ENCODE measurements at regions not wholly inside any gene's neighbourhood (a gene's known extent, or its start where the extent isn't known, plus 50 kb on each side); places are given as distances from the start of the nearest gene placed in this dataset.

DNA sequence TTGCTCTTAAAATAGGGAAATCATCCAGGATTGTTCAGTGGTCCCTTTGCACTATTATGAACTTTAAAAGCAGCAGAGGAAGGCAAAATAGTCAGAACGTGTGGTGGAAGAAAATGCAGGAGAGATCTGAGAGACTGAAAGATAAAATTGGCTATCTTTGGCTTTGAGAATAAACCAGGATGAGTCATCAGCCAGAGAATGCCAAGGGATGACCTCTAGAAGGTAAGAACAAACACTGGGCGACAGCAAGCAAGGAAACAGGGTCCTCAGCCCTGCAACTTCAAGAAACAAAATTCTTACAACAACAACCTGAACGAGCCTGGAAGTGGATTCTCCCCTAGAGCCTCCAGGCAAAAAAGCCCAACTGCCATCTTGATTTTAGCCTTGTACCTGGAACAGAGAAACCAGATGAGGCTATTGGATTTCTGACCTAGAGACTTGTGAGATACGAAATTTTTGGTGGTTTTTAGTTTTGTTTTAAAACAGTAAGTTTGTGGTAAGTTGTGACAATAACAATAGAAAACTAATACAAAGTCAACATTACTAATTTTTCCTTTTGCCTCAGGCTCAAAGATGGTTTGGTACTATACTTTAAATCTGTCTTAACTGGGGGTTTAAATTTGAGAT, 130.2 kb upstream of the CNTNAP2 start:
- BruUV-seq (replicated peaks), result no TSS peak
- Histone ChIP-seq H3K27ac (ENCODE audit: extremely low read depth, low read depth, low read length) (no peak overlapping the region), H3K4me2 (ENCODE audit: insufficient read depth, low read length) (no peak overlapping the region), H4K20me1 (replicated peaks; ENCODE audit: control insufficient read depth, insufficient read depth, low read length) (no peaks in the 10 kb centered on the region), H3K4me1 (replicated peaks in 1 of 2; ENCODE audit: control insufficient read depth in 2 of 2, insufficient read depth in 2 of 2, low read length in 2 of 2) (peaks cover 0 to 9% of the 10 kb centered on the region in 2 experiments; a peak in 2 of 5 replicates), H3K9me3 (replicated peaks; ENCODE audit: control insufficient read depth, insufficient read depth, low read depth, low read length) (no peaks in the 10 kb centered on the region), H3K36me3 (ENCODE audit: control insufficient read depth, insufficient read depth, low read length) (no peaks in the 10 kb centered on the region), H3K4me3 (no peak overlapping the region), H2AFZ (ENCODE audit: low read depth, low read length) (no peak overlapping the region), H3K9ac (ENCODE audit: insufficient read depth in 1 of 2, low read depth in 2 of 2, low read length in 2 of 2) (no peak overlapping the region), H3K27me3 (ENCODE audit: control insufficient read depth in 2 of 2, insufficient read depth in 2 of 2, low read length in 2 of 2) (no peaks in the 10 kb centered on the region), H3K9me1 (ENCODE audit: control insufficient read depth, insufficient read depth, low read length) (no peaks in the 10 kb centered on the region), H3K79me2 (ENCODE audit: control insufficient read depth, insufficient read depth, low read length) (peaks cover 2% of the 10 kb centered on the region; the same call in 2 of the 3 replicates)
- ChIA-PET CTCF (ENCODE audit: low intra/inter-chr PET ratio) (no interaction called here), POLR2A (no interaction called here)
- DNase-seq (ENCODE audit: extremely low read depth in 1 of 4, low spot score in 3 of 4), result peak in 1 of 4 experiments; percentile 38
- intact Hi-C loops (cut with micrococcal nuclease) (no loop called here), in situ Hi-C loops (cut with MboI) (no loop called here)
- peak; percentile 63 for ATAC-seq
- 8% methylated on average over 4 of the region's 4 CpGs for WGBS (ENCODE audit: insufficient coverage, low coverage, missing lambda C conversion rate)
- peak; percentile 70 for FAIRE-seq
- TF ChIP-seq, protein P1, sequence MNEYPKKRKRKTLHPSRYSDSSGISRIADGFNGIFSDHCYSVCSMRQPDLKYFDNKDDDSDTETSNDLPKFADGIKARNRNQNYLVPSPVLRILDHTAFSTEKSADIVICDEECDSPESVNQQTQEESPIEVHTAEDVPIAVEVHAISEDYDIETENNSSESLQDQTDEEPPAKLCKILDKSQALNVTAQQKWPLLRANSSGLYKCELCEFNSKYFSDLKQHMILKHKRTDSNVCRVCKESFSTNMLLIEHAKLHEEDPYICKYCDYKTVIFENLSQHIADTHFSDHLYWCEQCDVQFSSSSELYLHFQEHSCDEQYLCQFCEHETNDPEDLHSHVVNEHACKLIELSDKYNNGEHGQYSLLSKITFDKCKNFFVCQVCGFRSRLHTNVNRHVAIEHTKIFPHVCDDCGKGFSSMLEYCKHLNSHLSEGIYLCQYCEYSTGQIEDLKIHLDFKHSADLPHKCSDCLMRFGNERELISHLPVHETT (CRISPR knock-in tag; conservative IDR thresholded peaks at IDR 0.05 in 1 of 2, IDR thresholded peaks at IDR 0.05 in 1 of 2), result no peak
- TF ChIP-seq MBD2 (IDR thresholded peaks at IDR 0.05; ENCODE audit: borderline replicate concordance, low read depth) (no peak), HMG20A (CRISPR knock-in tag; conservative IDR thresholded peaks at IDR 0.05) (no peak), TAL1 (IDR thresholded peaks at IDR 0.05) (no peak), ARID2 (IDR thresholded peaks at IDR 0.05) (no peak), THRAP3 (IDR thresholded peaks at IDR 0.05; ENCODE audit: borderline replicate concordance) (no peak), SMAD4 (CRISPR knock-in tag; conservative IDR thresholded peaks at IDR 0.05) (no peak), TARDBP (IDR thresholded peaks at IDR 0.05) (no peak), RUNX1 (IDR thresholded peaks at IDR 0.05; ENCODE audit: low read depth) (no peak), JUN (IDR thresholded peaks at IDR 0.05; ENCODE audit: borderline replicate concordance, low read depth, low read length) (peak; percentile 38; the same call in 1 of the 2 replicates), JUN (CRISPR knock-in tag; IDR thresholded peaks at IDR 0.05; ENCODE audit: borderline replicate concordance) (no peak), PRPF4 (IDR thresholded peaks at IDR 0.05; ENCODE audit: insufficient read depth, low read depth, low read length, poor library complexity, severe bottlenecking) (no peak), ZNF561 (CRISPR knock-in tag; conservative IDR thresholded peaks at IDR 0.05) (no peak)
- TF ChIP-seq, protein P2, sequence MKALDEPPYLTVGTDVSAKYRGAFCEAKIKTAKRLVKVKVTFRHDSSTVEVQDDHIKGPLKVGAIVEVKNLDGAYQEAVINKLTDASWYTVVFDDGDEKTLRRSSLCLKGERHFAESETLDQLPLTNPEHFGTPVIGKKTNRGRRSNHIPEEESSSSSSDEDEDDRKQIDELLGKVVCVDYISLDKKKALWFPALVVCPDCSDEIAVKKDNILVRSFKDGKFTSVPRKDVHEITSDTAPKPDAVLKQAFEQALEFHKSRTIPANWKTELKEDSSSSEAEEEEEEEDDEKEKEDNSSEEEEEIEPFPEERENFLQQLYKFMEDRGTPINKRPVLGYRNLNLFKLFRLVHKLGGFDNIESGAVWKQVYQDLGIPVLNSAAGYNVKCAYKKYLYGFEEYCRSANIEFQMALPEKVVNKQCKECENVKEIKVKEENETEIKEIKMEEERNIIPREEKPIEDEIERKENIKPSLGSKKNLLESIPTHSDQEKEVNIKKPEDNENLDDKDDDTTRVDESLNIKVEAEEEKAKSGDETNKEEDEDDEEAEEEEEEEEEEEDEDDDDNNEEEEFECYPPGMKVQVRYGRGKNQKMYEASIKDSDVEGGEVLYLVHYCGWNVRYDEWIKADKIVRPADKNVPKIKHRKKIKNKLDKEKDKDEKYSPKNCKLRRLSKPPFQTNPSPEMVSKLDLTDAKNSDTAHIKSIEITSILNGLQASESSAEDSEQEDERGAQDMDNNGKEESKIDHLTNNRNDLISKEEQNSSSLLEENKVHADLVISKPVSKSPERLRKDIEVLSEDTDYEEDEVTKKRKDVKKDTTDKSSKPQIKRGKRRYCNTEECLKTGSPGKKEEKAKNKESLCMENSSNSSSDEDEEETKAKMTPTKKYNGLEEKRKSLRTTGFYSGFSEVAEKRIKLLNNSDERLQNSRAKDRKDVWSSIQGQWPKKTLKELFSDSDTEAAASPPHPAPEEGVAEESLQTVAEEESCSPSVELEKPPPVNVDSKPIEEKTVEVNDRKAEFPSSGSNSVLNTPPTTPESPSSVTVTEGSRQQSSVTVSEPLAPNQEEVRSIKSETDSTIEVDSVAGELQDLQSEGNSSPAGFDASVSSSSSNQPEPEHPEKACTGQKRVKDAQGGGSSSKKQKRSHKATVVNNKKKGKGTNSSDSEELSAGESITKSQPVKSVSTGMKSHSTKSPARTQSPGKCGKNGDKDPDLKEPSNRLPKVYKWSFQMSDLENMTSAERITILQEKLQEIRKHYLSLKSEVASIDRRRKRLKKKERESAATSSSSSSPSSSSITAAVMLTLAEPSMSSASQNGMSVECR (CRISPR knock-in tag; IDR thresholded peaks at IDR 0.05), result no peak
- TF ChIP-seq, protein P3, sequence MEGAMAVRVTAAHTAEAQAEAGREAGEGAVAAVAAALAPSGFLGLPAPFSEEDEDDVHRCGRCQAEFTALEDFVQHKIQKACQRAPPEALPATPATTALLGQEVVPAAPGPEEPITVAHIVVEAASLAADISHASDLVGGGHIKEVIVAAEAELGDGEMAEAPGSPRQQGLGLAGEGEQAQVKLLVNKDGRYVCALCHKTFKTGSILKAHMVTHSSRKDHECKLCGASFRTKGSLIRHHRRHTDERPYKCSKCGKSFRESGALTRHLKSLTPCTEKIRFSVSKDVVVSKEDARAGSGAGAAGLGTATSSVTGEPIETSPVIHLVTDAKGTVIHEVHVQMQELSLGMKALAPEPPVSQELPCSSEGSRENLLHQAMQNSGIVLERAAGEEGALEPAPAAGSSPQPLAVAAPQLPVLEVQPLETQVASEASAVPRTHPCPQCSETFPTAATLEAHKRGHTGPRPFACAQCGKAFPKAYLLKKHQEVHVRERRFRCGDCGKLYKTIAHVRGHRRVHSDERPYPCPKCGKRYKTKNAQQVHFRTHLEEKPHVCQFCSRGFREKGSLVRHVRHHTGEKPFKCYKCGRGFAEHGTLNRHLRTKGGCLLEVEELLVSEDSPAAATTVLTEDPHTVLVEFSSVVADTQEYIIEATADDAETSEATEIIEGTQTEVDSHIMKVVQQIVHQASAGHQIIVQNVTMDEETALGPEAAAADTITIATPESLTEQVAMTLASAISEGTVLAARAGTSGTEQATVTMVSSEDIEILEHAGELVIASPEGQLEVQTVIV (CRISPR knock-in tag; IDR thresholded peaks at IDR 0.05; ENCODE audit: borderline replicate concordance), result no peak

Data from K562 (cell line).